Stimulated activated CD4-positive, alpha-beta T cell treated with anti-CD3 and anti-CD28 coated beads, Interleukin-2, amount 100 ng/mL, for 48 hours (primary cell): ENCODE measurements at regions not wholly inside any gene's neighbourhood (a gene's known extent, or its start where the extent isn't known, plus 50 kb on each side); places are given as distances from the start of the nearest gene placed in this dataset.
A peak's percentile ranks its signal among the peaks of the same experiment; 100 is the strongest.
"Not testable (repeated sequence)": the region's sequence is repeated elsewhere in the genome, so short reads cannot be mapped to it uniquely, and the experiment has no call there.

Experiments used
- DNase-seq, 2 donors: peaks; one replicate each; pipeline ENCODE4 v3.0.0-alpha.2; 2020

DNA sequence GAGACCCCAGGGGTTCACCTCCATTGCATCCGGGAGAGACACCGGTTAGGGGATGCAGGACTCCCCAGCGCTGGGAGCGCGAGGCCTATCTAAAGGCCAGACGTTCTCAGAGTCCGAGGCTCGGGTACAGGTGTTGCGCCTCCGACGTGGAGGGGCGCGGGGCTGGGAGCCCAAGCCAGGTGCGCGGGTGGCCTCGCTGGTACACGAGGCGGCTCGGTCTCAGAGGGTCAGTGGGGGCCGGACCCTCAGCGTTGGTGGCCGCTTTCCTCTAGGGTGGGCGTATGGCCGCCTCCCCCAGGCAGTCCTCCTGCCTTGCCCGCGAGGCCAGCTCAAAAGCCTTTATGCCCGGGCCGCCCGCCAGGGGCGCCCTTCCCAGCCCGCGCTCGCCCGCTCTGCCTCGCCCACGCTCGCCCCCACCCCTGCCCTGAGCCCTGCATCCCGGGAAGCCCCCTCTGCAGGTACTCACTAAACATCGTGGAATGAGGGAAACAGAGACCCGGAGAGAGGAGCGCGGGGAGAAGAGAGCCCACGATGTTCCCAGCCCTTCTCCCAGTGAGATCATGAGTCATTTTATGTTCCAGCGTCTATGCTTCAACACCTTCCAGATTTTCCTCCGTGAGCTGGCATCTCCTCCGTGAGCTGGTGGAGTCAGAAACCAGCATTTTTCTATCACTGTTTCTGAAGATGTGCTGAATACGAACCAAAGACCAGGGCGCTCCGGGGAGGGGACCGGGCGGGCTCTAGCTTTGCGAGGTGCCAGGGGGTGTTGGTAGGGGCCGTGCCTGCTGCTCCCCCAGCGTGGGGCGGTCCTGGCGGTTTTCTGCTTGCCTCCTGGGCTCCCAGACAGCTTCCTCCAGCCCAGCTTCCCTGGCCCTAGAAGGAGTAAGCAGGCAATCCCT, 73.8 kb downstream of the DIO3 start:
- no peak for DNase-seq

DNA sequence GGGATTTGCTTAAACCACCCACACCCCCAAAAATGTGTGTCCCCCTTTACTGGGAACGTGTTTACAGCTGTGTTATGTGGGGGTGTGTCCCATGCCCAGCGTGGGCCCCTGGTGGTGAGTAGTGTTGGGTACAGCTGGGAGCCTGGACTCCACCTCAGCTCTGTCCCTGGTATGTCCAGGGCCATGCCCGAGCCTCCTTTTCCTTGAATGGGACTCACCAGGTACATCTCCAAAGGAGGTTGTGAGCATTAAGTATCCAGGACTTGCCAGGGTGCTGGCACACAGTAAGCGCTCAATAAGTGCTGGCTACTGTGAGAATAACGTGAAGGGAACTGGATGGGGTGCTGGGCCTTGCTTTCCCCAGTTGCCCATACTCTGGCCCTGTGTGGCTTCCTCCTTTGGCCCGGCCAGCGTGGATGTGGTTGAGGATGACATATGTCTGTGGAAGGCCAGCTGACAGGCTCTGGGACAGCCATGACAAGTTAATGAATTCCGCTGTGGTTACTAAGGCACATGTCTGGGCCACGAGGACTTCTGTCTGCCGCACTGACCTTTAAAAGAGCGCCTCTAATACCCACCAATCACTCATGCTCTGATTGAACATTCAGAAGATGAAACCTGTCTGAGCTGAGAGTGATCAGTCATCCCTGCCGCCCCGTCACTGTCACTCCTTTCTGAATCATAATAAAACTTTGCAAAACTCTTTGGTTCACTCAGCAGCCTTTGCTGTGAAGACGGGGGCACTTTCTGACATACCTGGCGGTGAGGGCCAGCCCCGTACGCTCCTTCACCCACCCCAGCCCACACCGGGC, 74.7 kb downstream of the DIO3 start:
- peak; percentile 24 to 25 for DNase-seq

DNA sequence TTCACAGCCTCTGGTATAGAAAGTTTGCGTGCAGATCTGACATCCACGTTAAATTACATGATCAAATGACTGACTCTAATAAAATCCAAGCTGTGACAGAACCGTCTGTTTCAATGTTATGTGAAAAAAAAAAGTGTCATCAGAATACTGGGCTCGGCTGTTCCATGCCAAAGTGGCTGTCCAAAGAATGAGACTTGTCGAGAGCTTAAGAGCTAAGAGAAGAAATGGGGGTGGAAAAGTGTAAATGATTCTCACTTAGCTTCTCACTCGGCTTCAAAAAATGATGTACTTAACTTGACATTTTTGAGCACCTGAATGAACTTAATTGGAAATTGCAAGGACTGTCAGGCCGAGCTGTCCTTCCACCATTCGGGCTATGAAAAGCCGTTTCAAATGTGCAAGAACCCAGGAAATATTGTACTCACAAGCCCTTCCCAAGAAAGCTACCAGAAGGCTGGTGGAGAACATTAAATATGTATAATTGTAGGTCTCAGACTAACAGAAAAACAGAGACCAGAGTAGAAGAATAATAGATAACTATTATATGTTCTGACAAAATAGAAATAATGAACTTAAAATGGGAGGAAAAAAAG, 78.0 kb downstream of the DIO3 start:
- DNase-seq, result no peak

DNA sequence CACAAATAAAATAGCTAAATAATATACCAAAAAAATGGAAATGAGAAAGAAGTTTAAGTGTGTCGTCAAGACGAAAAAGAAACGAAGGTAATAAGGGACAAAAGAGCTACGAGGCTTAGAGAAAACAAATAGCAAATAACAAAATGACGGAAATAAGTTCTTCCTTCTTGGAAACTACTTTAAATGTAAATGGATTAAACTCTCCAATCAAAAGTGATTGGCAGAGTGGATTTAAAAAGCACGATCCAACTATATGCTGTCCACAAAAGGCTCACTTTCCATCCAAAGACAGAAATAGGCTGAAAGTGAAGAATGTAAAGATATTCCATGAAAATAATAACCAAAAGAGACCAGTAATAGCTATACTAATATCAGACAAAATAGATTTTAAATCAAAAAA, 82.4 kb downstream of the DIO3 start:
- no peak for DNase-seq

DNA sequence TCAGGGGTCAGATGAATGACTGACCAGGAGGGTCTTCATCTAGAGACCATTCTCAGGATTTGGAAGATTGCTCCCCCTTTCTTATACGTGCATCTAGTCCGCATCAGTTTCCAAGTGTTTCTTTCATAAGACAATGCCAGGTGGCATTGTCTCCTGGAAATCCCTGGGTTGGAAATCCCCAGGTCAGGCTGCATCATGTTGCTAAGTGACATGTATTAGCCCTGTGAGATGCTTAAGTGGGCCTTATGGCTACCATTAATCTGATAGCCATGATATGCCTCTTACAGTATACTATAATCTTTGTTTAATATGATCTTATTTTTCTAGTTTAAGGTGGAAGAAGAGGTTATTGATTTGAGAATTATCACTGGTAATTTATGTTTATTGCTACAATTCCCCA, 92.8 kb downstream of the DIO3 start:
- DNase-seq, result no peak

DNA sequence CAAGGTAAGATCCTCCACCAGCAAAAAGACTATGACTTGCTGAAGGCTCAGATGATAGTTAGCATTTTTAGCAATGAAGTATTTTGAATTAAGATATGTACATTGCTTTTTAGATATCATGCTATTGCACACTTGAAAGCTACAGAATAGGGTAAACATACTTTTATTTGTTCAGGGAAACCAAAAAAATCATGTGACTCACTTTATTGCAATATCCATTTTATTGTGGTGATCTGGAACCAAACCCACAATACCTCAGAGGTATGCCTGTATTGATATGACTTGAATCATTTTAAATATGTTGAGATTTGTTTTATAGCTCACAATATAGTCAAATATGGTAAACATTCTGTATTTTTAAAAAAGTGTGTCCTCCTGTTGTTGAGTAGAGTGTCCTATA, 96.1 kb downstream of the DIO3 start:
- DNase-seq, result no peak

DNA sequence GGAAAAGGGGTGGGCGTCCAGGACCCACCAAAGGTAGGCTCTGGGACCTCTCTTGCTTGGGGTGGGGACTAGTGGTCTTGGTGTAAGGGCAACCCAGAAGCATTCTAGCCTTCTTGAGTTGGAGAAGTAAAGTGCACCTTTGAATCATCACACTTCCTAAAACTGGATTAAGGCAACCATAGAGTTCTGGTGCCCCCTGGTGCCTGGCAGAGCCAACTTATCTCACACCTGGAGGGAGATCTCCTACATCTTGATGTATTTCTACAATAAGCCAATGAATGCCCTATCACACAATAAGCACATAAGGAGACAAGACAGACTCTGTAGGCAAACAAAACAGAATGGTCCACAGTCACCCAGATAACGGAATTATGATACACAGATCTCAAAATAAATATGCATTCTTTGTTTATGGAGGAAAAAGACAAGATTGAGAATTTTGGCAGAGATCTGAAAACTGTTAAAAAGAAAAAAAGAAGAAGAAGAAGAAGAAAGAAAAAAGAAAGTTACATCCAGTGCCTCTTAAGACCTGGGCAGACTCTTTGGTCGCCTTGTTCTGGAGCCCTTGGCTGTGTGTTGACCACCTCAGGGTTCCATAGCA, 95.9 kb upstream of the PPP2R5C start:
- DNase-seq, result peak; percentile 27 to 36

DNA sequence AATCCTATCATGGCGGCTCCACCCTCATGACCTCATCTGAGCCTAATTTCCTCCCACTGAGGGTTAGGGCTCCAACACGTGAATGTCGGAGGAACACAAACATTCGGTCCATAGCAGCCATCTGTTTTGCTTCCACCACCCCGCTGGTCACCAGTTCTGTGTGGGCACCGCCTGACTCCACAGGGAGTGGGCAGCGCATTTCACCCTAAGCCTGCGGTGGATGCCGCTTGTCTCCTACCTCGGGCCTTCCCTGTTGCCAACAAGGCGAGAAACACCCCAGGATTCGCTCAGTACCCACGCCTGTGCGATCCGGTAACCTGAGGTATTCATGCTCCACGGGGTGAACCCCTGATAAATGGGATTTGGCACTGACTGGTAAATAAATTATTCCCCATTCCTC, 95.2 kb upstream of the PPP2R5C start:
- DNase-seq, result no peak

DNA sequence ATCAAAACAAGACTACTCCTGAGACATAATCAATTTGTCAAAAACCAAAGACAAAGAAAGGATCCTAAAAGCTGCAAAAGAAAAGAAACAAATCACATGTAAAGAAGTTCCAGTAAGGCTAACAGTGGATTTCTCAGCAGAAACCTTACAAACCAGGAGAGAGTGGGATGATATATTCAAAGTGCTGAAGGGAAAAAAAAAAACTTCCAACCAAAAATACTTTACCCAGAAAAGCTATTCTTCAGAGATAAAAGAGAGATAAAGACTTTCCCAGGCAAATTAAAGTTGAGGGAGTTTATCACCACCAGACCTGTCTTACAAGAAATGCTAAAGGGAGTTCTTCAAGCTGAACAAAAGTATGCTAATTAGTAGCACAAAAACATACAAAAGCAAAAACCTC, 91.9 kb upstream of the PPP2R5C start:
- no peak for DNase-seq

DNA sequence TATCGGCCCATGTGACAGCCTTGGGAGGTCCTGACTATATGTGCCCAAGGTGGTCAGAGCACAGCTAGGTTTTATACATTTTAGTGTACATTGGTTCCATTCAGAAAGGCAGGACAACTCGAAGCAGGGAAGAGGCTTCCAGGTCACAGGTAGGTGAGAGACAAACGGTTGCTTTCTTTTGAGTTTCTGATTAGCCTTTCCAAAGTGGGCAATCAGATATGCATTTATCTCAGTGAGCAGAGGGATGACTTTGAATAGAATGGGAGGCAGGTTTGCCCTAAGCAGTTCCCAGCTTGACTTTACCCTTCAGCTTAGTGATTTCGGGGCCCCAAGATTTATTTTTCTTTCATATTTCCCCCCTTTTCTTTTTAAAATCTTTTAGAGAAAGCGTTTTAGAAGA, 87.6 kb upstream of the PPP2R5C start:
- no peak for DNase-seq

DNA sequence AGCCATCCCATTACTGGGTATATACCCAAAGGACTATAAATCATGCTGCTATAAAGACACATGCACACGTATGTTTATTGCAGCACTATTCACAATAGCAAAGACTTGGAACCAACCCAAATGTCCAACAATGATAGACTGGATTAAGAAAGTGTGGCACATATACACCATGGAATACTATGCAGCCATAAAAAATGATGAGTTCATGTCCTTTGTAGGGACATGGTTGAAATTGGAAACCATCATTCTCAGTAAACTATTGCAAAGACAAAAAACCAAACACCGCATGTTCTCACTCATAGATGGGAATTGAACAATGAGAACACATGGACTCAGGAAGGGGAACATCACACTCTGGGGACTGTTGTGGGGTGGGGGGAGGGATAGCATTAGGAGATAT, 85.7 kb upstream of the PPP2R5C start:
- DNase-seq, result not testable (repeated sequence)

DNA sequence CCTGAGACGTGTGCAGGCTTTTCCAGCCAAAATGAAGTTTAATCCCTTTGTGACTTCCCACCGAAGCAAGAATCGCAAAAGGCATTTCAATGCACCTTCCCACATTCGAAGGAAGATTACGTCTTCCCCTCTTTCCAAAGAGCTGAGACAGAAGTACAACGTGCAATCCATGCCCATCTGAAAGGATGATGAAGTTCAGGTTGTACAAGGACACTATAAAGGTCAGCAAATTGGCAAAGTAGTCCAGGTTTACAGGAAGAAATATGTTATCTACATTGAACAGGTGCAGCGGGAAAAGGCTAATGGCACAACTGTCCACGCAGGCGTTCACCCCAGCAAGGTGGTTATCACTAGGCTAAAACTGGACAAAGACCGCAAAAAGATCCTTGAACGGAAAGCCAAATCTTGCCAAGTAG, 83.6 kb upstream of the PPP2R5C start:
- not testable (repeated sequence) for DNase-seq

DNA sequence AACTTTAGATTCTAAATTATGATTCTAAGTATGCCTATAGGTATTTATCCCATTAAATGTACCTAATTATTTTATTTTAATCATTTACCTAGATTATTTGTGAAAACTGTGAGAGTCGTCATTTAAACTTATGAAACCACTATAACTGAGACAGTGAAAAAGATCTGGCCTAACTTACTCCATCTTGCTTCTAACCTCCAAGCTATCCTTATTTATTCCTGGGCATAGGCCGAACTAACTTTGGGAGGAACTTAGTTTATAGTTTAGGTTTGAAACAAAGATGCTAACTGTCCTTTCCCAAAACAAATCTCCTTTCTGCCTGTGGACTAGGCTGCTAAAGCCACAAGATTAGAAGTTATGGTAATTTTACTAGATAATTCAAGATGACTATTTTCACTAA, 79.7 kb upstream of the PPP2R5C start:
- no peak for DNase-seq

DNA sequence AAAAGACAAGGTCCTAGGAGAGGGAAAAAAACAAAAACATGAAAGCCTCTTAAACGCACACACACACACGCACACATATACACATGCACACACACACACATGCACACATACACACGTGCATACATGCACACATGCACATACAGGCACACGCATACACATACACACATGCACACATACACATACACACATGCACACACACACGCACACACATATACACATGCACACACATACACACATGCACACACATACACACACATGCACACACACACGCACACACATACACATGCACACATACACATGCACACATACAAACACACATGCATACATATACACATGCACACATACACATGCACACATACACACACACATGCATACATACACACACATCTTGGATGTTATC, 78.1 kb upstream of the PPP2R5C start:
- no peak for DNase-seq

DNA sequence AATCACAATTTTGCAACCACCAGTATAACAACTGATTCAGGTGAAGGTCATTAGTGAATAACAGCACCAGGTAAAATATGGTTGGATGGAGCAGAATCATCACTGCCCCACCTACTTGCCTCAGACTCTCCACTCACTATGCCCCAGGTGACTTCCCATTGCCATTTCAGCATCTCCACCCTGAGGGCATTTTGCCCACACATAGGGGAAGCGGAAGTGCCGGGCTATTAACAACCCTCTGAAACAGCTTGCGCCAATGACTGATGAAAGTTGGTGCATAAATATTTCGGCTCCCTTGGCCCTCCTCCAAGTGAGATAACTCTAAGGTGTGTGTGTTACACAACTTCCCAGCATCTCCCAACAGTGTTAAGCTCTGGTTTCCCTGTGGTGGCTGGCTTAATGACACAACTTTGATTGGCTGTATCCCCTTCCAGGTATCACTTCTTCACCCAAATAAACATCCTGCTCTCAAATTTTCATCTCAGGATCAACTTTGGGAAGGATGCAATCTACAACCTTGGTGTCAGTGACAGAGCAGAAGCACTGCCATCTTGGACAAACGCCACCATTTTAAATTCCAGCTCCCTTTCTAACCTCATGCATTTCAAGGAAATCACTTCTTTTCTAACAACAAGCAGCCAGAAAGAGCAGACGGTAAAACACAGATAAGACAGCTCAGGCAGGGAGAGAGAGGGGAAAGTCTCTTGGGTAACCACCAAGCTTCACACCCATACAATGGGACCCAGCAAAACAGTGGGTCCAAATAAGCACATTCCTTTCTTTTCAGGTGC, 73.6 kb upstream of the PPP2R5C start:
- no peak for DNase-seq

DNA sequence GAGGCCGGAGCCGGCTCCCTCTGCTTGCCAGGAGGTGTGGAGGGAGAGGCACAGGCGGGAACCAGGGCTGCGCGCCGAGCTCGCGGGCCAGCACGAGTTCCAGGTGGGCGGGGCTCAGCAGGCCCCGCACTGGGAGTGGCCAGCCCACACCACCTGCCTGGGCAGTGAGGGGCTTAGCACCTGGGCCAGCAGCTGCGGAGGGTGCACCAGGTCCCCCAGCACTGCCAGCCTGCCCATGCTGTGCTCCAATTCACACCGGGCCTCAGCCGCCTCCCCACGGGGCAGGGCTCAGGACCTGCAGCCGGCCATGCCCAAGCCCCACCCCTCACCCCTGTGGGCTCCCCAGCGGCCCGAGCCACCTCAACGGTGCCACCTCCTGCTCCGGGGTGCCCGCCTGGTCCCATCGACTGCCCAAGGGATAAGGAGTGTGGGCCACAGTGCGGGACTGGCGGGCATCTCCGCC, 72.4 kb upstream of the PPP2R5C start:
- DNase-seq, result no peak

DNA sequence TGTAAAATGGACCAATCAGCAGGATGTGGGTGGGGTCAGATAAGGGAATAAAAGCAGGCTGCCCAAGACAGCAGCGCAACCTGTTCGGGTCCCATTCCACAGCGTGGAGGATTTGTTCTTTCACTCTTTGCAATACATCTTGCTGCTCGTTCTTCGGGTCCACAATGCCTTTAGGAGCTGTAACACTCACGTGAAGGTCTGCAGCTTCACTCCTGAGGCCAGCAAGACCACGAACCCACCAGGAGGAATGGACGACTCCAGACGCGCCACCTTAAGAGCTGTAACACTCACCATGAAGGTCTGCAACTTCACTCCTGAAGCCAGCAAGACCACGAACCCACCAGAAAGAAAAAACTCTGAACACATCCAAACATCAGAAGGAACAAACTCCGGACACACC, 71.5 kb upstream of the PPP2R5C start:
- not testable (repeated sequence) for DNase-seq

DNA sequence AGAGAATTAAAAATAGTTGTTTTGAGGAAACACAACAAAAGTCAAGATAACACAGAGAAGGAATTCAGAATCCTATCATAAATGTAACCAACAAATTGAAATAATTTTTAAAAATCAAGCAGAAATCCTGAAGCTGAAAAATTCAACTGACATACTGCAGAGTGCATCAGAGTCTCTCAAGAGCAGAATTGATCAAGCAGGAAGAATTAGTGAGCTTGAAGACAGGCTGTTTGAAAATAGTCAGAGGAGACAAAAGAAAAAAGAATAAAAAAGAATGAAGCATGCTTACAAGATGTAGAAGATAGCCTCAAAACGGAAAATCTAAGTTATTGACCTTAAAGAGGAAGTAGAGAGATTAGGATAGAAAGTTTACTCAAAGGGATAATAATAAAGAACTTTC, 65.8 kb upstream of the PPP2R5C start:
- no peak for DNase-seq

DNA sequence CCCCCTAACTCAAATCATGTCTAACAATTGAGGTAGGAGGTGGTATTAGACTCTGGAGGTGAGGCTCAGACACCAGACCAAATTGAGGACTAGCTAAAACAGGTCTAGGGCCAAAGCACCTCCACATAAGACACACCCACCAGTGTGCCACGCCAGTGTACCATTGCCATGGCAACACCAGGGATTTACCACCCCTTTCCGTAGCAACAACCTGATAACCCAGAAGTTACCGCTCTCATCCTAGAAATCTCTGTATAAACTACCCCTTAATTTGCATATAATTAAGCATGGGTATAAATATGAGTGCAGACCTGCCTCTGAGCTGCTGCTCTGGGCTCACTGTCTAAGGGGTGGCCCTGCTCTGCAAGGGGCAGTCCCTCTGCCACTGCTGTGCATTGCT, 57.4 kb upstream of the PPP2R5C start:
- DNase-seq, result no peak

DNA sequence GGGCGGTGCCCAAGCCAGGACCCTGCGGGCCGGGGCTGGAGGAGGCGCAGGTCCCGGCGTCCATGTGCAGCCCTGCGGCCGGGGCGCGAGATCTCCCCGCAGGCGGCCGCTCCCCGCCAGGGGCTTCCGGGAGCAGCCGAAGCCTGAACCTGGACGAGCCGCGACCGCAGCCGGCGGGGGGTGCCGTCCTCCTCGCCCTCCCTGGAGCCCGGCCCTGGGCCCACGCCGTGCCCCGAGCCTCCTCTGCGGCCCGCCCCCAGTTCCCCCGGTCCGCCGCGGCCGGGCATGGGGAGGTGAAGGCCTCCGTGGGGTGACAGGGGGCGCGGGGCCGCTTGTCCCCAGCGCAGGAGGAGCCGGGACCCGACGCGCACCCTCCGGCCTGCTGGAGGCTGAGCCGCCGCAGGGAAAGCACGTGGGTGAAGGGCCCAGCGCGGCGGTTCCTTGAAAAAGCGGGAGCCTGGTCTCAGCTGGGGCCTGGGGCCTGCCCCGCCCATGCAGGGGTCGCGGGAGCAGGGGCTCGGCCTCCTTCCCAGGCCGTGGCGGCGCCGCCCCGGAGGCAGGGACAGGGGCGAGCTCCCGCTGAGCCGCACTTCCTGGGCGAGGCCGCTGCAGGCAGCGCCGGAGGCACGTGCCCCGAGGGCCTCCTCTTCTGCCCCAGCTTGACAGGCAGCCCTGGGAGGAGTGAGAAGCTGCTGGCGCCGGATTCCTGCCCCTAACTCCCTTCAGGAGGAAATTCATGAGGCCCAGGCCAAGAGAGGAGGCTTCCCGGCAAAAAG, 55.6 kb upstream of the PPP2R5C start:
- peak; percentile 35 to 53 for DNase-seq

DNA sequence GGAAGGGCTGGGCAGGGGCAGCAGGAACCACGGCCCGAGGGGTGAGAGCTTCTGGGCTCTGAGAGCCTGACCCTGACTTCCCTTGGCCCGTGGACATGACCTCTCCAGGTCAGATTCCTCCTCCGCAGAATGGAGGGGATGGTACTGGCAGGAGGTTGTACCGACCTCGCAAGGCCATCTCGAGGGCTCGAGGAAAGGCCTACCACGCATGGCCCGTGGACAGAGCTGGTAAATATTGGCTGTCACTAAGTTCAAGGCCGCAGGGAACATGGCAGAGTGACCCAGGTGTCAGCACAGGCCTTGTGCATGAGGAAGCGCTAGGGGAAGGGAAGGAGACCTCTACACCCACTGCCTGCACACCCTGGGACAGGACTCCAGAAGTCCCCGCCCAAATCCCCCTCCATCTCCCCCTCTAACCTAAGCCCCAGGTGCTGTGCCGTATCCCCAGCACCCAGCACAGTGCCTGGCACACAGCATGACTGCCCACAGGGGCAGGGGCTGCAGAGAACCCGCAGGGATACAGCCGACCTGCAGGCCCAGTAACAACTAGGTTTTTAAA, 54.9 kb upstream of the PPP2R5C start:
- DNase-seq, result no peak
